ENCODE measurements at regions not wholly inside any gene's neighbourhood (a gene's known extent, or its start where the extent isn't known, plus 50 kb on each side); places are given as distances from the start of the nearest gene placed in this dataset.

- no peak for DNase-seq
Observed at GRCh38 chr11:92317721-92318120, 93.1 kb downstream of the FAT3 start.

DNA sequence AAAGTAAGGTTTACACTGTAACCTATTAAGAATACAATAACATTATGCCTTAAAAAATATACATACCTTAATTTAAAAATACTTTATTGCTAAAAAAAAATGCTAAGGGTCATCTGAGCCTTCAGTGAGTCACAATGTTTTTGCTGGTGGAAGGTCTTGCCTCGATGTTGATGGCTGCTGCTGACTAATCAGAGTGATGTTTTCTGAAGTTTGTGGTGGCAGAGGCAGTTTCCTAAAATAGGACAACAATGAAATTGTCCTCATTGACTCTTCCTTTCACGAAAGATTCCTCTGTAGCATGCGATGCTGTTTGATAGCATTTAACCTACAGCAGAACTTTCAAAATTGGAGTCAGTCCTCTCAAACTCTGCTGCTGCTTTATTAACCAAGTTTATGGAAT, 97.6 kb downstream of the FAT3 start:
- no peak for DNase-seq

- no peak for DNase-seq
Observed at GRCh38 chr11:92324890-92325289, 100.3 kb downstream of the FAT3 start.

- DNase-seq, result no peak
Observed at GRCh38 chr11:92325416-92325815, 100.8 kb downstream of the FAT3 start.

DNA sequence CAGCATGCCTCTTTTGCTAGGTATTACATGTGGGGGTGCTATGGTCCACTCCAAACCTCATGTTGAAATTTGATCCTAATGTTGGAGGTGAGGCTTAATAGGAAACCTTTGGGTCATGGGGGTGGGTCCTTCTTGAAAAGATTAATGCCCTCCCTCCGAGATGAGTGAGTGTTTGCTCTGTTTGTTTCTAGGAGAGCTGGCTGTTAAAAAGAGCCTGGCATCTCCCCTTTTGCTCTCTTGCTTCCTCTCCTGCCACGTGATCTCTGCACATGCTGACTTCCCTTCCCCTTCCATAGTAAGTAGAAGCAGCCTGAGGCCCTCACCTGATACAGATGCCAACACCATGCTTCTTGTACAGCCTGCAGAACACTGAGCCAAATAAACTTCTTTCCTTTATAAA, 104.5 kb downstream of the FAT3 start:
- DNase-seq, result no peak

DNA sequence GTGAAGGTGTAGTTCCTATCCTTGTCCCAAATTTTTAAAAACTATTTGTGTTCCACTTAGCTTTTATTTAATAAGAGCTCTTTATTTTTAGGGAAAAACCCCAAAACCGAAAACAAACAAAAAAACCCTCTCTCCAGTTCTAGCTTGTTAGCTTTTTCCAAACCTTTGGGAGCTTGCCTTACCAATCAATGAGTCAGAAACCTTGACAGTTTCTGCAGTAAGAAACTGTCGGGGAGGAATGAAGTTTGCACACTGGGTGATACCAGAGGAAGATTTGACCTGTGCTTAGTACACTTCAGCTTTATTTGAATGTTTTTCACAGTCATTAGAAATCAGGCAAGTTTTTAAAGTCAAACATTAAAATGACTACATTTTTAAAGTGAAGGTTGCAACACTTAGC, 105.0 kb downstream of the FAT3 start:
- DNase-seq, result no peak

GRCh38 chr11:92330114-92330513, 105.5 kb downstream of the FAT3 start:
- no peak for DNase-seq

GRCh38 chr11:92332986-92333385, 108.4 kb downstream of the FAT3 start:
- no peak for DNase-seq

DNA sequence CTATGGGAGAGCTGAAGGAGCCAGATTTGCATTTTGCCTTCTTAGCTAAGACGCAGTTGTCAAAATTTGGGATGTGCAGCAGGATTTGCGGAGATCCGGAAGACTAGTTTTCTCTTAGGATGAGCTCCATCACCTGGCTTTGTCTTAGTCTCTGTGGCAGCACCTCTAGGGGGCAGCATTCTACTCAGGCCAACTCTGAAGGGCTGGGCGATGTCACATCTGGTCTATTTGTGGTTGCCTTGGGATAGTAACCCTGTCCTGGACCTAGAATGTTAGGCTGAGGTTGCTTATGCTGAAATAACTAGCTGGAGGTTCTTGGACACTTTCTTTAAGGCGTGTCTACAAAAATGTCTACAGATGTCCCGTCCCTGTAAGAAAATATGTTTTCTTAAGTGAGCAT, 116.2 kb downstream of the FAT3 start:
- DNase-seq, result no peak

DNA sequence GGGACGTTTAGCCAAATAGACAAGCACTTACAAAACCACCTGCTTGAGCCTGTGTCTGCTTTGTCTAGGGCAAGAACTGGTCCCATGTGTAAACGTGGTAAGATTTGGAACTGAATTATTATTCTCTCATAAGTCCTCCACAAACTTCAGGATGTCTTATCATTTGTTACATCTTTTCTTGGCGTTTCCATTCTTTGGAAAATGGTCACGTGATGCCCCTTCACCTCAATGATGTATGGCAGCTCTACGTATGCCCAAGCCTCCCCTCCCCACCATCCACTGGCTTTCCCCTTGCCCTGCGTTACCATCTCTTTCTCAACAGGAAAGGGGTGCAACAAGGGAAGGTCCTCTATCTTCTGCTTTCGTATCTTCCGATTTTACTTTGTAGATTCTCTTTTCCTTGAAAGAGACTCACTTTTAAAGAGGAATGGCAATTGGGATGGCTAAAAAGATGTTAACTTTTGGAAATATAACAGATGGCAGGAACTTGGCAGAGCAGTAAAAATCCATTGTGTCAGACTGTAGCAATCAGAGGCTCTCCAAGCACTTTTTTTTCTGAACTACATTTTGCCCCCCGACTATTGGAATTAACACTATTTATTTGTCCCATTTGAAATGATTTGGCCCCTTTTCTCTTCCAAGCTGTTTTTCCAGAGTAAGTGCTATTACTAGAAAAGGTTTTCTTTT, 117.6 kb downstream of the FAT3 start:
- DNase-seq, result no peak

DNA sequence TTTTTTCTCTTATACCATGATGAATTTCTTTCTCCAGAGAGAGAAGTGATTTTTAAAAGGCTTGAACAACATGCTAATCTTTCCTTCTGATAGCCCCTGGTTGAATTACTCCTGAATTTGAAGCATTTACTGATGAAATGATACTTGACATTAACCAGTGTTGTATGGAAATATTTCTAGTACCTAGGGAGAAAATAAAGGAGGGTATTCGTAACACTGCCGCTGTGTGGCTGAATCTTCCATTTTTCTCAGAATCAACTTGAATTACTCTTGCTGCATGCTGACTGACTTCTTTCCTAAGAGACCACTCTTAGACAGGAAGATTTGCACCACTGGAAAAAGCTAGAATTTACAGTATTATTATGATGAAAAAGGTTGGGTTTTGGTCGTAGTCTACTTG, 118.3 kb downstream of the FAT3 start:
- DNase-seq, result no peak

GRCh38 chr11:92346220-92346619, 121.6 kb downstream of the FAT3 start:
- no peak for DNase-seq

DNA sequence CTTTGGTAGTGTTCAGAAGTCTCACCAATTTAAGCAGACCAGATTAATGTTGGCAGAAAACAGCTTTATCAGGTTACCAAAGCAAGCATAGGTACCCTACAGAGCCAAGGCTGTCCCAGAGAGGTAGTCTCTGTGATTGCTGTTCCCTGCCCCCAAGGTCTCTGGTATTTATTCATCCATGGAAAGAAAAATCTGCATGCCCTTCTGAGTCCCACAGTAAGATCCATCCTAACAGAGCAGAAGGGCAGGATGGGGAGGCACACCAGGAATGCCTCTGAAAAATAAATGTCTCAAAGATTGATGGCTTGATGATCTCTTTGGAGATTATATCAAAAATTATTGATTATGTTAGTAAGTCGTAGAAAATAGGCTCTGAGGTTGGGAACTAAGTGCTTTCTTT, 122.8 kb downstream of the FAT3 start:
- no peak for DNase-seq

- no peak for DNase-seq
Observed at GRCh38 chr11:92349486-92350156, 125.0 kb downstream of the FAT3 start.

DNA sequence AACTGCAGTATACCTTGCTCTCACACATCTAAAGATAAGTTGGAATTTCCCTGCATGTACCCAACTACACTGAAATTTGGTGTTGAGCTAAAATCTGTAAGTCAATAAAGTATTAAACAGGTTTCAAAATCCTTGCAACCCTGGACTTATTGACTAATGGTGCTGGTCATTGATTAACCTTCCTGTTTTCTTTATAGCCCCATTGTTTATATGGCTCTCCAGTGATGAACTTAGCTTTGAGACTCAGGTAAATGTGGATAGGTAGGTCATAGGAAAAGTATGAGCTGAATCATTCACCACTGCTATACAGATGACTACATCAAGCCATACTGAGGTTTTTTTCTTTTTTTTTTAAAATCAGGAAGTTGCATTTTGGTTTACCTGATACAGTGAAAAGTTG, 132.7 kb downstream of the FAT3 start:
- no peak for DNase-seq

GRCh38 chr11:92357841-92358240, 133.2 kb downstream of the FAT3 start:
- no peak for DNase-seq

DNA sequence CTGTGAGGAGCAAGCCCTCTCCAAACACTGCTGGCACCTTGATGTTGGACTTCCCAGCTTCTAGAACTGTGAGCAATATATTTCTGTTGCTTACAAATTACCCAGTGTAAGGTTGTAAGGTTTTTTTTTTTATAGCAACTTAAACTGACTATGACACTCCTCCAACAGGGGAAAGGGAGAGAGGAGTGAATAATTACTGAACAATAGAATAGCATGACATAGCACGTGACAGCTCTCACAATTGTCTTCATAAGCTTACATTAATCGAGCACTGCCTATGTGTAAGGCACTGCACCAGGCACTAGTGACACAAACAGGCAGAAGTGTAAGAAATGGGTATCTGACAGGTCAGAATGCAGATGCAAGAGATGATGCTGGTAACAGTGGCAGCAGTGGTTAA, 136.9 kb downstream of the FAT3 start:
- DNase-seq, result no peak

DNA sequence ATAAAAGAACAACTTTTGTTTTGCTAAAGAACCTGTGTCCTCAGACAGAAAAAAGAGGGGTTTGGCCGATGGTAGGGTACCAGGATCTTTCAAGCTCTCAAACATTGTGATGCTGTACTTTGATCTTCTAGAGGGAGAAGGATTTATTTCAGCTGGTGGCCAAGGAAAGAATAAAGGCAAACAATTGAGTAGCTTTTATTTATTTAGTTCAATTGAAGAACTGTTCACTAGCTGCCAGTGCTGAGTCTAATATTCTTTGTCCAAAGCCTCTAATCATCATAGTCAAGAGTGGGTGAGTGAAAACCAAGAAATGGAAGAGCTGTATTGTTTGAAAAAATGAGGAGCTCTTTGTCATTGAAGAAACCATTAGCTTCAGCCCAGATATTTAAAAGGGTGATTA, 138.4 kb downstream of the FAT3 start:
- no peak for DNase-seq

- DNase-seq, result no peak
Observed at GRCh38 chr11:92364177-92364576, 139.6 kb downstream of the FAT3 start.

- no peak for DNase-seq
Observed at GRCh38 chr11:92376146-92376599, 151.6 kb downstream of the FAT3 start.

DNA sequence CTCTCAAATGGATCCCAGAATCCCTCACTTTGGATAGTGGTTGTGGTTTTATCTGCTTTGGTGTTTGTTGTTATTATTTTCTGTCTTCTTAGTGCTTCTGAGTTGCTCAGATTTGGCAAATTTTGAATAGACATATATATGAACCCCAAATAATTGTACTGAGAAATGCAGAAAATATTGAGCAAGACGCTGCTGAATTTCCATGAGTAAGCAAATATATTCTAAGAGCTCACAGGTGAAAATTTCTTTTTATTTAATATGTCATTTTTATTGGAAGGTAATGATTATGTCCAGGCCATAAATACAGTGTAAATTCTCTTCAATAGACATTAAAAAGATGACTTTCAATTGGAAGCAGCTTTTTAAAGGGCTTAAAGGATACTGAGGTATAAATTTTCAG, 152.1 kb downstream of the FAT3 start:
- no peak for DNase-seq

DNA sequence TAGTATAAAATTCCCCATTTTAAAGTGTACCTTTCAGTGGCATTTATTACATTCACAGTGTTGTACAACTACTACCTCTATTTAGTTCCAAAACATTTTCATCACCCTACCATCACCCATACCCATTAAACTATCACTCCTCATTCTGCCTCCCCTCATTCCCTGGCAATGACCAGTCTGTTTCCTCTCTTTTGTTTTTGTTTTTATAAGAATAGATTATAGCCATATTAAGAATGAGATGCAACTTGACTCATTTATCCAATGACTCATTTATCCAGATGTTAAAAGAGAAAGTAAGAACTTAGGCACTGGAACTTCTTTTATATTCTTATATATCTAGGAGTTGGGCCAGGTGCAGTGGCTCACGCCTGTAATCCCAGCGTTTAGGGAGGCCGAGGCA, 156.3 kb downstream of the FAT3 start:
- DNase-seq, result no peak

- no peak for DNase-seq
Observed at GRCh38 chr11:92382311-92382710, 157.7 kb downstream of the FAT3 start.

DNA sequence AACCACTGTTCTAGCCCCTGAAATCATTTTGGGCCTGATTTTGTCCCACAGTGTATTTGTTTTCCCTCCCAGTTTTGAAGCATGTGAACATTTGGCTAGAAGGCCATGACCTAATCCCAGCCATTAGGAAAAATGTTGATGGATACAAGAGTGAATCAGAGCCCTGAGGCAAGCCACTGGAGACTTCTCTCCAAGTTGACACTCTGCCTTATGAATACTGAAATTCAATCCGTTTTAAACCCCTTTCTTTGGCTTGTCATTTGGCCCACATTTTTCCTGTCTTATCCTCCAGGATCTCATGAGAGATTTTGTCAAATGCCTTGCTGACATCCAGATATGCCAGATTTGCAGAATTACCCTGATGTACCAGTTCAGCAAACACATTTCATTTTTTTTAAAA, 158.8 kb downstream of the FAT3 start:
- DNase-seq, result no peak
